Stimulated activated CD8-positive, alpha-beta memory T cell treated with anti-CD3 and anti-CD28 coated beads, Interleukin-15, amount 100 ng/mL, for 1 hour (primary cell): ENCODE measurements at regions not wholly inside any gene's neighbourhood (a gene's known extent, or its start where the extent isn't known, plus 50 kb on each side); places are given as distances from the start of the nearest gene placed in this dataset.

Experiments used
- DNase-seq: peaks from one replicate; pipeline ENCODE4 v3.0.0-alpha.2; 2020; ENCODE audit warnings: low read depth

- DNase-seq = no peak
Measured at GRCh38 chr12:46462641-46463355, 90.2 kb upstream of the SLC38A2 start.

GRCh38 chr12:46461907-46462640, 89.5 kb upstream of the SLC38A2 start:
- no peak for DNase-seq

GRCh38 chr12:46461459-46461858, 88.9 kb upstream of the SLC38A2 start:
- no peak for DNase-seq

GRCh38 chr12:46460682-46461210, 88.2 kb upstream of the SLC38A2 start:
- DNase-seq = no peak

- DNase-seq = no peak
Measured at GRCh38 chr12:46459861-46460545, 87.4 kb upstream of the SLC38A2 start.

GRCh38 chr12:46459111-46459510, 86.5 kb upstream of the SLC38A2 start:
- DNase-seq = no peak

GRCh38 chr12:46458500-46459102, 86.0 kb upstream of the SLC38A2 start:
- DNase-seq = no peak

- DNase-seq = no peak
Measured at GRCh38 chr12:46457958-46458357, 85.4 kb upstream of the SLC38A2 start.

GRCh38 chr12:46456356-46457334, 84.1 kb upstream of the SLC38A2 start:
- DNase-seq = no peak

- DNase-seq = no peak
Measured at GRCh38 chr12:46455648-46456352, 83.2 kb upstream of the SLC38A2 start.

- DNase-seq = no peak
Measured at GRCh38 chr12:46454981-46455380, 82.4 kb upstream of the SLC38A2 start.

- no peak for DNase-seq
Measured at GRCh38 chr12:46453428-46453827, 80.9 kb upstream of the SLC38A2 start.

GRCh38 chr12:46452776-46453175, 80.2 kb upstream of the SLC38A2 start:
- DNase-seq = no peak

- no peak for DNase-seq
Measured at GRCh38 chr12:46452061-46452615, 79.6 kb upstream of the SLC38A2 start.

- DNase-seq = no peak
Measured at GRCh38 chr12:46451276-46452021, 78.9 kb upstream of the SLC38A2 start.

- no peak for DNase-seq
Measured at GRCh38 chr12:46450279-46450748, 77.7 kb upstream of the SLC38A2 start.

GRCh38 chr12:46449856-46450255, 77.3 kb upstream of the SLC38A2 start:
- DNase-seq = no peak

GRCh38 chr12:46449316-46449715, 76.7 kb upstream of the SLC38A2 start:
- no peak for DNase-seq

GRCh38 chr12:46446645-46447044, 74.1 kb upstream of the SLC38A2 start:
- DNase-seq = no peak
